ENCODE measurements at regions not wholly inside any gene's neighbourhood (a gene's known extent, or its start where the extent isn't known, plus 50 kb on each side); places are given as distances from the start of the nearest gene placed in this dataset.

DNA sequence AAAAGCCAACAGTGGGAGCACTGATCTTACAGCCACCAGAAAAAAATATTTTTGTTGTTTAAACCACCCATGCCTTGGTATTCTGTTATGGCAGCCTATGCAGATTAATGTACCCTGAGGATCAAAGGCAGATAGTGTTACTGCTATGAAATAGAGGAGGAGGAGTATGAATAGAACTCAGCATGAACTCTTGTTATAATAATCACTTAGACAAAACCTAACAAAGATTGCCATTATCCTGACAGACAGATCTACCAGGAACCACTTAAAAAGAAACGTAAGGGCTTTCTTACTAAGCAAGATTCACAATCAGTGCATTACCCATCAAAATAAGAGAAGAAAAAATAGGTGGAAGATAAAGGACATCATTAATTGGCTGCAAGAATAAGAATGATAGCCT is 558.3 kb downstream of the GALC start:
- no peaks in the 10 kb centered on the region for H3K4me1 Mint-ChIP-seq
- no peak overlapping the region for H3K4me3 ChIP-seq (ENCODE audit: low read length)
- WGBS (ENCODE audit: insufficient coverage) = no CpG with 5 or more reads among the region's 1 CpG
- no peak for ATAC-seq
- TF ChIP-seq CTCF (IDR thresholded peaks at IDR 0.05) = no peak
- DNase-seq = no peak
- no peaks in the 10 kb centered on the region for H3K36me3 ChIP-seq (ENCODE audit: control insufficient read depth, insufficient read depth, low read length)
- no peaks in the 10 kb centered on the region for H3K27me3 Mint-ChIP-seq (ENCODE audit: low read depth in 2 of 2)
- no peak overlapping the region for H3K4me3 Mint-ChIP-seq
- no peaks in the 10 kb centered on the region for H3K36me3 Mint-ChIP-seq
- H3K9me3 ChIP-seq (ENCODE audit: control insufficient read depth, insufficient read depth, low read length) = no peaks in the 10 kb centered on the region
- intact Hi-C loops (cut with micrococcal nuclease) = no loop called here
- peaks cover 5 to 12% of the 10 kb centered on the region in 2 donors for H3K9me3 Mint-ChIP-seq
- H3K27ac ChIP-seq (ENCODE audit: low read length) = no peak overlapping the region
- no peak overlapping the region for H3K27ac Mint-ChIP-seq
- no peaks in the 10 kb centered on the region for H3K4me1 ChIP-seq (ENCODE audit: control insufficient read depth, insufficient read depth, low read length)
- no peaks in the 10 kb centered on the region for H3K27me3 ChIP-seq (ENCODE audit: control insufficient read depth, insufficient read depth, low read length)

- WGBS (ENCODE audit: insufficient coverage) = 100% methylated on average over 1 of the region's 1 CpG
- intact Hi-C loops (cut with micrococcal nuclease) = no loop called here
- Mint-ChIP-seq H3K27ac (no peak overlapping the region), H3K36me3 (no peaks in the 10 kb centered on the region), H3K27me3 (ENCODE audit: low read depth in 2 of 2) (no peaks in the 10 kb centered on the region), H3K4me3 (no peak overlapping the region), H3K9me3 (peaks cover 5 to 14% of the 10 kb centered on the region in 2 donors), H3K4me1 (no peaks in the 10 kb centered on the region)
- H3K27ac ChIP-seq (ENCODE audit: low read length) = no peak overlapping the region
- DNase-seq = no peak
- no peak for ATAC-seq
- H3K4me3 ChIP-seq (ENCODE audit: low read length) = no peak overlapping the region
- no peaks in the 10 kb centered on the region for H3K4me1 ChIP-seq (ENCODE audit: control insufficient read depth, insufficient read depth, low read length)
- H3K36me3 ChIP-seq (ENCODE audit: control insufficient read depth, insufficient read depth, low read length) = no peaks in the 10 kb centered on the region
- TF ChIP-seq CTCF (IDR thresholded peaks at IDR 0.05) = no peak
- no peaks in the 10 kb centered on the region for H3K9me3 ChIP-seq (ENCODE audit: control insufficient read depth, insufficient read depth, low read length)
- H3K27me3 ChIP-seq (ENCODE audit: control insufficient read depth, insufficient read depth, low read length) = no peaks in the 10 kb centered on the region
Measured at GRCh38 chr14:87434011-87434410, 559.0 kb downstream of the GALC start.

GRCh38 chr14:87432698-87433097 is 560.3 kb downstream of the GALC start:
- no peaks in the 10 kb centered on the region for H3K27me3 ChIP-seq (ENCODE audit: control insufficient read depth, insufficient read depth, low read length)
- TF ChIP-seq CTCF (IDR thresholded peaks at IDR 0.05) = no peak
- Mint-ChIP-seq H3K27me3 (ENCODE audit: low read depth in 2 of 2) (no peaks in the 10 kb centered on the region), H3K9me3 (peaks cover 5 to 7% of the 10 kb centered on the region in 2 donors), H3K4me3 (no peak overlapping the region), H3K36me3 (no peaks in the 10 kb centered on the region), H3K27ac (no peak overlapping the region), H3K4me1 (no peaks in the 10 kb centered on the region)
- H3K27ac ChIP-seq (ENCODE audit: low read length) = no peak overlapping the region
- no peak overlapping the region for H3K4me3 ChIP-seq (ENCODE audit: low read length)
- WGBS (ENCODE audit: insufficient coverage) = 95% methylated on average over 6 of the region's 6 CpGs
- ATAC-seq = no peak
- no peak for DNase-seq
- H3K9me3 ChIP-seq (ENCODE audit: control insufficient read depth, insufficient read depth, low read length) = no peaks in the 10 kb centered on the region
- H3K4me1 ChIP-seq (ENCODE audit: control insufficient read depth, insufficient read depth, low read length) = no peaks in the 10 kb centered on the region
- intact Hi-C loops (cut with micrococcal nuclease) = no loop called here
- no peaks in the 10 kb centered on the region for H3K36me3 ChIP-seq (ENCODE audit: control insufficient read depth, insufficient read depth, low read length)

- ATAC-seq = no peak
- no peak overlapping the region for H3K27ac Mint-ChIP-seq
- Histone ChIP-seq H3K9me3 (ENCODE audit: control insufficient read depth, insufficient read depth, low read length) (no peaks in the 10 kb centered on the region), H3K4me1 (ENCODE audit: control insufficient read depth, insufficient read depth, low read length) (no peaks in the 10 kb centered on the region), H3K4me3 (ENCODE audit: low read length) (no peak overlapping the region), H3K36me3 (ENCODE audit: control insufficient read depth, insufficient read depth, low read length) (no peaks in the 10 kb centered on the region), H3K27ac (ENCODE audit: low read length) (no peak overlapping the region), H3K27me3 (ENCODE audit: control insufficient read depth, insufficient read depth, low read length) (no peaks in the 10 kb centered on the region)
- no peak for TF ChIP-seq CTCF (IDR thresholded peaks at IDR 0.05)
- H3K36me3 Mint-ChIP-seq = no peaks in the 10 kb centered on the region
- intact Hi-C loops (cut with micrococcal nuclease) = no loop called here
- H3K9me3 Mint-ChIP-seq = peaks cover 7 to 11% of the 10 kb centered on the region in 2 donors
- no peaks in the 10 kb centered on the region for H3K27me3 Mint-ChIP-seq (ENCODE audit: low read depth in 2 of 2)
- H3K4me3 Mint-ChIP-seq = no peak overlapping the region
- H3K4me1 Mint-ChIP-seq = no peaks in the 10 kb centered on the region
- DNase-seq = no peak
Measured at GRCh38 chr14:87430810-87431209, 562.2 kb downstream of the GALC start.
